Keratinocyte (primary cell): ENCODE measurements at regions not wholly inside any gene's neighbourhood (a gene's known extent, or its start where the extent isn't known, plus 50 kb on each side); places are given as distances from the start of the nearest gene placed in this dataset.

Source experiments
- DNase-seq: peaks from one replicate; pipeline ENCODE4 v3.0.0-alpha.2; 2011; ENCODE audit warnings: low read depth, missing footprints, low spot score
- FAIRE-seq: peaks from 2 replicates; lab custom pipeline; 2011; peaks lifted over from hg19 to GRCh38; lab: Jason Lieb, UNC
- H2AFZ ChIP-seq: 2 replicates; pipeline ENCODE4 v1.6.0; 2012; ENCODE audit warnings: low read length, control low read depth, inconsistent platforms; ENCODE audit not compliant: control insufficient read depth
- H3K27ac ChIP-seq: 2 replicates; pipeline ENCODE4 v1.5.1; 2011; ENCODE audit warnings: low read length; ENCODE audit not compliant: control insufficient read depth, insufficient read depth
- H3K27me3 ChIP-seq: 3 replicates; pipeline ENCODE4 v1.6.0; 2011; ENCODE audit warnings: low read length; ENCODE audit not compliant: control insufficient read depth, insufficient read depth; ENCODE audit errors: extremely low read depth
- H3K36me3 ChIP-seq, 2 experiments: 2 replicates in 1 of 2; 3 replicates in 1 of 2; pipeline ENCODE4 v1.5.1; 2011; ENCODE audit warnings: low read length in 2 of 2, mild to moderate bottlenecking in 1 of 2; ENCODE audit not compliant: control insufficient read depth in 2 of 2, insufficient read depth in 2 of 2; ENCODE audit errors: extremely low read depth in 1 of 2
- H3K4me1 ChIP-seq: 3 replicates; pipeline ENCODE4 v1.5.1; 2011; ENCODE audit warnings: low read length; ENCODE audit not compliant: control insufficient read depth, insufficient read depth; ENCODE audit errors: extremely low read depth
- H3K4me2 ChIP-seq: 3 replicates; pipeline ENCODE4 v1.6.0; 2011; ENCODE audit warnings: low read depth, low read length; ENCODE audit not compliant: control insufficient read depth, insufficient read depth; ENCODE audit errors: extremely low read depth
- H3K4me3 ChIP-seq, 3 experiments: fragments of 200-600 bp in 1 of 3; sonication (generic) in 1 of 3; 2 replicates in 2 of 3; 3 replicates in 1 of 3; pipeline ENCODE4 v1.5.1; 2011 to 2016; ENCODE audit warnings: low read length in 3 of 3, mild to moderate bottlenecking in 3 of 3, control low read depth in 2 of 3, inconsistent platforms in 1 of 3, low read depth in 1 of 3, mixed read lengths in 1 of 3, mixed run types in 1 of 3, moderate library complexity in 1 of 3; ENCODE audit not compliant: control insufficient read depth in 2 of 3, insufficient read depth in 2 of 3; ENCODE audit errors: extremely low read depth in 1 of 3
- H3K79me2 ChIP-seq: 2 replicates; pipeline ENCODE4 v1.6.0; 2012; ENCODE audit warnings: low read length; ENCODE audit not compliant: control insufficient read depth, insufficient read depth
- H3K9ac ChIP-seq: 3 replicates; pipeline ENCODE4 v1.6.0; 2011; ENCODE audit warnings: low read length; ENCODE audit not compliant: control insufficient read depth, insufficient read depth; ENCODE audit errors: extremely low read depth
- H3K9me1 ChIP-seq: 3 replicates; pipeline ENCODE4 v1.6.0; 2011; ENCODE audit warnings: low read length; ENCODE audit not compliant: control insufficient read depth, insufficient read depth; ENCODE audit errors: extremely low read depth
- H3K9me3 ChIP-seq: 2 replicates; pipeline ENCODE4 v1.5.1; 2012; ENCODE audit warnings: low read depth, low read length; ENCODE audit not compliant: control insufficient read depth
- H4K20me1 ChIP-seq: 3 replicates; pipeline ENCODE4 v1.6.0; 2011; ENCODE audit warnings: low read length; ENCODE audit not compliant: control insufficient read depth, insufficient read depth; ENCODE audit errors: extremely low read depth
- CTCF ChIP-seq, 3 experiments: IDR thresholded peaks in 1 of 3; conservative IDR thresholded peaks in 1 of 3; optimal IDR thresholded peaks in 1 of 3; 2 replicates in 2 of 3; 3 replicates in 1 of 3; pipeline versions ENCODE3 to v1.5.1; 2011; ENCODE audit warnings: low read length in 3 of 3, mild to moderate bottlenecking in 3 of 3, moderate library complexity in 2 of 3, control low read depth in 1 of 3, inconsistent platforms in 1 of 3; ENCODE audit not compliant: insufficient read depth in 2 of 3; ENCODE audit errors: extremely low read depth in 1 of 3
- EZH2 ChIP-seq: IDR thresholded peaks from one replicate; pipeline ENCODE4 v1.6.1; 2012; ENCODE audit warnings: inconsistent platforms, mild to moderate bottlenecking, low read length, moderate library complexity
- dilution Hi-C: fragments of 300-500 bp; cut with MboI; formaldehyde crosslinking; loops from one replicate; pipeline ENCODE4 v1.7.0; 2020; ENCODE audit warnings: low sequenced_read_pairs; ENCODE audit not compliant: extremely low pct_ligation_motif_present

DNA sequence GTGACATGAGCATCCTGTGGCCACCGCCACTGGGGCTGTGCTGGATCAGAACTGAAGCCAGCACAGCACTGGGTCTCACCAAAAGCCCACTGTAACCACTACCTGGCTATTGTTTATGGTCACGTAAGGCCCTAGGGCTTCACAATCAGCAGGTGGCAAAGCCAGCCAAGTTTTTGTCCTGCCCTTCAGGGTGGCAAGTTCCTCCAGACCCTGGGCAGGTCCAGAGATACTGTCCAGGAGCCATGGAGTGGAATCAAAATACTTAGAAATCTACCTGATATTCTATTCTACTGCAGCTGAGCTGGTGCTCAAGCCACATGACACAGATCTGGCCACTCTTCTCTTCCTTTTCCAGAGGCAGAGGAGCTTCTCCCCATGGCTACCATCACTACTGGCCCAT is 121.2 kb upstream of the CXXC4 start:
- no peak for FAIRE-seq
- dilution Hi-C loops, result no loop called here
- TF ChIP-seq EZH2, result no peak
- no peak for TF ChIP-seq CTCF (optimal IDR thresholded peaks at IDR 0.05 in 1 of 3, IDR thresholded peaks at IDR 0.05 in 1 of 3, conservative IDR thresholded peaks at IDR 0.05 in 1 of 3; ENCODE audit: extremely low read depth in 1 of 3, insufficient read depth in 2 of 3, low read length in 3 of 3)
- no peaks in the 10 kb centered on the region for H3K9me3 ChIP-seq
- H3K4me2 ChIP-seq, result no peak overlapping the region
- H3K36me3 ChIP-seq, result no peaks in the 10 kb centered on the region
- no peak for DNase-seq
- H3K27me3 ChIP-seq, result no peaks in the 10 kb centered on the region
- no peaks in the 10 kb centered on the region for H3K4me1 ChIP-seq
- H3K4me3 ChIP-seq, result no peak overlapping the region
- H3K9me1 ChIP-seq, result no peaks in the 10 kb centered on the region
- no peak overlapping the region for H3K27ac ChIP-seq
- H3K79me2 ChIP-seq, result no peaks in the 10 kb centered on the region
- no peaks in the 10 kb centered on the region for H4K20me1 ChIP-seq
- no peak overlapping the region for H2AFZ ChIP-seq
- H3K9ac ChIP-seq, result no peak overlapping the region

DNA sequence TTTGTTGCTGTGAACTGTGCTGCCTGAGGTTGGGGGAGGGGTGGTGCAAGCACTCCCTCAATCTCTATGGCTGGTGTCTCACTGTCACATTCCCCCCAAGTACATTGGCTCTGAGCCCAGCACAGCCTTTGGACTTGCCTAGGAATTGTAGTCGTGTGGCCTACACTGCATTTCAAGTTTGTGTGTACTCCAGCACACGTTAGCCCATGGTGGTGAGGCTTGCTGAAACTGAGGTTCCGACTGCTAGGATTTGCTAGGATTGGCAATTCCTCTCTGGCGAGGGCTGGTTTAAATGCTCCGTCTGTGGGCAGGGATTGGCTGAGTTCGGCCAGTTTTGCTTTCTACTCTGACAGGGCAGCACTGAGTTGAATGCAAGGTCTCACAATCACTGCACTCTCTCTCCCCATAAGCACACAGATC is 121.7 kb upstream of the CXXC4 start:
- dilution Hi-C loops, result no loop called here
- no peak for FAIRE-seq
- Histone ChIP-seq H3K9me1 (no peaks in the 10 kb centered on the region), H3K9me3 (no peaks in the 10 kb centered on the region), H3K9ac (no peak overlapping the region), H3K27ac (no peak overlapping the region), H3K79me2 (no peaks in the 10 kb centered on the region), H3K4me3 (no peak overlapping the region), H4K20me1 (no peaks in the 10 kb centered on the region), H3K4me2 (no peak overlapping the region), H3K4me1 (no peaks in the 10 kb centered on the region), H2AFZ (no peak overlapping the region), H3K36me3 (no peaks in the 10 kb centered on the region), H3K27me3 (no peaks in the 10 kb centered on the region)
- no peak for TF ChIP-seq EZH2
- DNase-seq, result no peak

DNA sequence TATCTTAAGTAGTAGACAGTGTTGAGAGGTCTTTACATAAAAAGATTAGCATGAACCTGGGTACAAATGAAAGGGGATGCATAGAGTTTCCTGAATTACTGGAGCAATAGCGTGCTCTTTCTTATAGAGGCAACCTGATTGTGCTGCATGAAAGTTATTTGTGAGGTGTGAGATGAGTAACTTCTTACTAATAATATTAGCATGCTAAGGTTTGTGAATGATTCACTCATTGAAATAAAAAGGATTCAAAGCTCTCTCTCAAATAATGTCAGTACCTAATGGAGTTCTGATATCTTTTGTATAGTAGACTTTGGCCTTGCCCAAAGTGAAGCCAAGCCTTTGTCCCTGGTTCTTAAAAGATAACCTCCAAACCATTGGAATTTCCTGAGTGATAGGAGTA is 131.0 kb upstream of the CXXC4 start:
- H3K4me1 ChIP-seq, result no peaks in the 10 kb centered on the region

More for the DNA sequence above, 131.0 kb upstream of the CXXC4 start:
- no peaks in the 10 kb centered on the region for H3K9me3 ChIP-seq
- no peak overlapping the region for H3K9ac ChIP-seq
- TF ChIP-seq EZH2, result no peak
- TF ChIP-seq CTCF (optimal IDR thresholded peaks at IDR 0.05 in 1 of 3, IDR thresholded peaks at IDR 0.05 in 1 of 3, conservative IDR thresholded peaks at IDR 0.05 in 1 of 3; ENCODE audit: extremely low read depth in 1 of 3, insufficient read depth in 2 of 3, low read length in 3 of 3), result no peak
- no peaks in the 10 kb centered on the region for H3K36me3 ChIP-seq
- dilution Hi-C loops, result no loop called here
- H3K4me3 ChIP-seq, result no peak overlapping the region
- FAIRE-seq (no peak), DNase-seq (no peak)
- no peaks in the 10 kb centered on the region for H3K79me2 ChIP-seq
- no peak overlapping the region for H3K27ac ChIP-seq
- no peaks in the 10 kb centered on the region for H3K9me1 ChIP-seq
- H3K27me3 ChIP-seq, result no peaks in the 10 kb centered on the region
- H3K4me2 ChIP-seq, result no peak overlapping the region
- no peak overlapping the region for H2AFZ ChIP-seq
- H4K20me1 ChIP-seq, result no peaks in the 10 kb centered on the region
